ENCODE measurements at regions not wholly inside any gene's neighbourhood (a gene's known extent, or its start where the extent isn't known, plus 50 kb on each side); places are given as distances from the start of the nearest gene placed in this dataset.

DNA sequence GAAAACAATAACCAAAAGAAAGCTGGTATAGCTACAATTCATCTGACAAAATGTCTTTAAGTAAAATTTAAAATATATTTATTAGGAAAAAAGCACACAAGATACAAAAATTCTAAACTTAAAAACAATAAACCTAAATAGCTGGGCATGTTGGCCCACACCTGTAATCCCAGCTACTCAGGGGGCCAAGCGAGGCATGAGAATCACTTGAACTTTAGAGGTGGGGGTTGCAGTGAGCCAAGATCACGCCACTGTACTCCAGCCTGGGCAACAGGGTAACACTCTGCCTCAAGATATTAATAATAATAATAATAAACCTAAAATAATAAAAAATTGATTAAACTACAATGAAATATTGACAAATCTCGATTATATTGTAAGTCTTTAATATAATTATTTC lies 77.8 kb upstream of the PDK4 start:
- DNase-seq = no peak
- in situ Hi-C loops (cut with HindIII; ENCODE audit: low pct_ligation_motif_present, low pct_unique_long_range_greater_than_20kb, low sequenced_read_pairs) = no loop called here

DNA sequence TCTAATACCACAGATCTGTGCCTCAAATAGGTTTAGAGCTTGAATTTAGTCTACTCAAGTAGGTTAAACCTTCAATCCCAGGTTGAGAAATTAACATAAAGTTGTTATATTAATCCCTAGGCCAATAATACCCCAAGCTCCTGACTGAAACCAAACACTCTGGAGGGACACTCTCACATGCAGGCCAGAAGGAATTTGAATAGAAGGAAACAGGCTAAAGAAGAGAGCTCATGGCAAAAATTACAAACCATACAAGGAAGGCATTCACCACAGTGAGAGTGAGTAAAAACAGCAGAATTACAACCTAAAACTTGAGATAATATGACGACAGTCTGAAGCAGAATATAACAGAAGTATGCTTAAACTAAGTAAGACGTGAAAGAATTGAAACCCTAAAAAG lies 76.1 kb upstream of the PDK4 start:
- in situ Hi-C loops (cut with HindIII; ENCODE audit: low pct_ligation_motif_present, low pct_unique_long_range_greater_than_20kb, low sequenced_read_pairs) = no loop called here
- no peak for DNase-seq

DNA sequence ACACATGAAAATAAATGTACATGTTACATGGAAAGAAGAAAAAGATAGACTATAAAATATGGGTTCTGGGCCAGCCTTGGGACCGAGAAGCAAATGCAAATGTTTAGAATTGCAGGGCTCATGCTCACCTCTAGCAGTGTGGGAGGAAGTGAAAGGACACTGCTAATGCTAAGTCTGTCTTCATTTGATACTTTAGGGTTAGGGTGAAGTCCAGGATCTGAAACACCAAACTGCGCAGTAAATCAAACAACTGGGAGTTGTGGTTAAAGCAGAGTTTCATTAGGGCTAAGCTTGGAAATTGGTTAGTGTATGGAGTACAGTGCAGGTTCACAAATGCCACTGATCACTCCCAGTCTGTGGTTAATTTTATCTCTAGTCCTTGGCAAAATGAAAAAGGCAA lies 73.2 kb upstream of the PDK4 start:
- DNase-seq = no peak
- in situ Hi-C loops (cut with HindIII; ENCODE audit: low pct_ligation_motif_present, low pct_unique_long_range_greater_than_20kb, low sequenced_read_pairs) = no loop called here

DNA sequence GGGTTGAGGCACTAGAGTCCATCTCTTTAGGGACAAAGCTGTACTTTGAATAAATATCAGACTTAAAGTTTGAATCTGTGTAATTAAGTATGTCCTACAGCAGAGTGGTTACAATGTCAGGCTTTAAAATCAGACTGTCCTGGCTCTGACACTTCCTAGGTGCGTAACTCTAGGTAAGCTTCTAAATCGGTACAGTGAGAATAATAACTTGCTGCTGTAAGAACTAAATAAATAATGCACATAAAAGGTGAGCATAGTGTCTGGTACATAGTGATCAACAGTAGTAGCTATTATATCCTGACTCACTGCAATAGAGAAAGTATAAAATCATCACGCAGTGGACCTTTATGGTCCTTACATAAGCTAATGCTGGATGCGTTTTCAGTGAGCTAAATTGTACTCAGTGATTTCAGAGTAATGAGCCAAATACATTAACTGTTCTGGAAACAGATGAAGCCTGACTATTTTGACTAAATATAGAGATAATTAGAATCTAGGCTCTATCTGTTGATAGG lies 72.2 kb upstream of the PDK4 start:
- in situ Hi-C loops (cut with HindIII; ENCODE audit: low pct_ligation_motif_present, low pct_unique_long_range_greater_than_20kb, low sequenced_read_pairs) = no loop called here
- no peak for DNase-seq

DNA sequence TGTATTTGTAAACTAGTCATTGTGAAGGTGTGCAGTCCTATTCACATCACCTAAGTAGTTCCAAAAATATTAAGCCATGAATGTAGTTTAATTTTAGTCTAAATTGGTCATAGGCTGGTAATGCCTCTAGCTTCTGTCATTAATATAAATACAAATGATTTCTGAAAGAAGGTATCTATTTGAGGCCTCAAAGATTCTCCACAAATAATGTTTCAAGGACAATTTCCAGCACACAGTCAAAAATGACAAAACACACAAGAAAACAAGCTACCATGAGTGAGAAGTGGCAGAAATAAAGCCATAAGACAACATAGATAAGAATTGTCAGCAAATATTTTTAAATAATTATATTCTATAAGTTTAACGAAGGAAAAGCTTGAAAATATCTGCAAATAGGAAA lies 66.7 kb upstream of the PDK4 start:
- no peak for DNase-seq
- in situ Hi-C loops (cut with HindIII; ENCODE audit: low pct_ligation_motif_present, low pct_unique_long_range_greater_than_20kb, low sequenced_read_pairs) = no loop called here

DNA sequence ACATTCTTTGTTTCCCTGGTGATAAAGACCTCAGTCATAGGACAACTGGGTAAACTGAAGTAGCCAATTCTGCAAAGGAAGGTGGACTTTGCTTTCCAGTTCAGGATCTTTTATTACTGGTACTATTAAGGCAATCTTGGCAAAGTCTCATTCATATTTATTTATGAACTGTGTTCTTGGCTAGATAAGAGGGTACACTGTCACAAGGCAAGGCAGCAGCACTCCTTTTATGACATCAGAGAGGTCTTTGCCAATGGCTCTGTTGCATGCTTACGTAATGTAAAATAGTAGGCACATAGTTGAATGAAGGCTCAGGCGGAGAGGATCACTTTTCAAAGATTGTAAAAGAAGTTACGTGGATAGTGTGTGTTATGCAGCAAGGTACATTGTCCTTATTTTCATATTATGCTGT lies 63.7 kb upstream of the PDK4 start:
- DNase-seq = no peak
- in situ Hi-C loops (cut with HindIII; ENCODE audit: low pct_ligation_motif_present, low pct_unique_long_range_greater_than_20kb, low sequenced_read_pairs) = no loop called here

GRCh38 chr7:95658676-95659075 lies 62.4 kb upstream of the PDK4 start:
- DNase-seq = no peak
- in situ Hi-C loops (cut with HindIII; ENCODE audit: low pct_ligation_motif_present, low pct_unique_long_range_greater_than_20kb, low sequenced_read_pairs) = no loop called here

DNA sequence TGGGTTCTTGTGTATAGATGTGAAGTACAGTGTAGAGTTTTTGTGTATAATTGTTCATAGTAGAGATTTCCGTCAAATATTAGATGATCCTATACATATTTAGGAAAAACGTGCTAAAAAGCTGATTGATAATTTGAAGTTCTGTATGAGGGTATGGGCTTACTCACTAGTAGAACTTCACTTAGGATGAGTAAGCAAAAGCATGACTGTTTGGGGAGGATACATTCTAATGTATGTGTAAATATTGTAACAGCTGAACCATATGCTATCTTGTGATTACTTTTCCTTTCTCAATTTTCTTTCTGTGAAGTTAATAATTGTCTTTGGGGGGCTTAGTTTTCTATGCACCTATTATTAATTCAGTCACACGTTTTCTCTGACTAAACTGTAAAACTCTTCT lies 53.2 kb upstream of the PDK4 start:
- in situ Hi-C loops (cut with HindIII; ENCODE audit: low pct_ligation_motif_present, low pct_unique_long_range_greater_than_20kb, low sequenced_read_pairs) = no loop called here
- no peak for DNase-seq

GRCh38 chr7:95646350-95646749 lies 50.0 kb upstream of the PDK4 start:
- no peak for DNase-seq
- in situ Hi-C loops (cut with HindIII; ENCODE audit: low pct_ligation_motif_present, low pct_unique_long_range_greater_than_20kb, low sequenced_read_pairs) = no loop called here

Measured in ACHN (cell line).